Motor neuron (in vitro differentiated cells): ENCODE measurements at regions not wholly inside any gene's neighbourhood (a gene's known extent, or its start where the extent isn't known, plus 50 kb on each side); places are given as distances from the start of the nearest gene placed in this dataset.
"Not testable (repeated sequence)": the region's sequence is repeated elsewhere in the genome, so short reads cannot be mapped to it uniquely, and the experiment has no call there.

Experiments used
- ATAC-seq, 8 experiments: fragments of 200-7000 bp; cut with Tn5 transposase; replicated peaks in 6 of 8; 2 replicates each; pipeline ENCODE4 v1.8.0; 2021; ENCODE audit warnings: mild to moderate bottlenecking in 8 of 8, moderate library complexity in 8 of 8
- H3K27ac ChIP-seq, 2 donors: fragments of 250-450 bp; sonication (Bioruptor Pico); 2 replicates each; pipeline ENCODE4 v1.9.0; 2021; ENCODE audit warnings: antibody characterized with exemption in 2 of 2, mild to moderate bottlenecking in 2 of 2, moderate library complexity in 1 of 2
- H3K4me1 ChIP-seq, 2 donors: fragments of 250-450 bp; sonication (Bioruptor Pico); replicated peaks in 1 of 2; 2 replicates each; pipeline ENCODE4 v1.6.1; 2021; ENCODE audit warnings: antibody characterized with exemption in 2 of 2, mild to moderate bottlenecking in 2 of 2, moderate library complexity in 1 of 2
- H3K4me3 ChIP-seq, 5 donors: fragments of 250-450 bp; sonication (Bioruptor Pico); 2 replicates each; pipeline ENCODE4 v1.9.0; 2021; ENCODE audit warnings: antibody characterized with exemption in 5 of 5, mild to moderate bottlenecking in 5 of 5, moderate library complexity in 4 of 5
- WGBS, 10 experiments: fragments of 450-650 bp; shearing (Covaris generic); methylation state at CpG; one replicate each; pipeline ENCODE4 v1.0.0; 2022; 5-methylcytosine and 5-hydroxymethylcytosine counted together
- in situ Hi-C, 9 experiments: fragments of 400-800 bp; cut with MboI; loops; one replicate each; pipeline ENCODE4 v1.15.0; 2021; ENCODE audit warnings: low sequenced_read_pairs in 9 of 9, low pct_unique_long_range_greater_than_20kb in 2 of 9; ENCODE audit not compliant: unreplicated experiment in 9 of 9

GRCh38 chr7:6979456-6979855, 153.4 kb upstream of the CCZ1B start:
- ATAC-seq, H3K4me1 ChIP-seq, H3K4me3 ChIP-seq, H3K27ac ChIP-seq, in situ Hi-C loops: not testable (repeated sequence)
- WGBS, 10 experiments, result 56 to 95% (median 88%) methylated on average over 3 to 7 of the region's 10 CpGs; no CpG with 5 or more reads in 5 of the 10 experiments

- H3K4me3 ChIP-seq, in situ Hi-C loops, ATAC-seq, H3K4me1 ChIP-seq, H3K27ac ChIP-seq: not testable (repeated sequence)
- 92% methylated on average over 2 of the region's 2 CpGs; no CpG with 5 or more reads in 9 of the 10 experiments for WGBS, 10 experiments
Measured at GRCh38 chr7:6982375-6982774, 156.3 kb upstream of the CCZ1B start.

DNA sequence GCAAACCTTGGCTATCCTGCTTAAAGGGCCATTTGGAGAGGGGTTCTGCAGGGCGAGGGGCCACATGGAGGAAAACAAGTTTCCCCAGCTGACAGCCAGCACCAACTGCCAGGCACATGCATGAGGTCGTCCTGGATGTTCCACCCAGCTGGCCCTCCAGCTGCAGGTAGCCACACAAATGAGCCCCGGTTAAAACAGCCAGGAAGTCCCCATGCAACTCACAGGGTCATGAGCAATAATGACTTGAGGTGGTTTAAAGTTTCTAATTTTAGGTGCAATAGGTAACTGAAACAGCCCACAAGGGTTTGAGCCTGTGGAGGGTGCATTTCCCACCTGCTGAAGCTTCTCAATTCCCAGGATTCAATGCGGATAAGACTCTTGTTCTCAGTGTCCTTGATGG, 160.8 kb upstream of the CCZ1B start:
- in situ Hi-C loops, ATAC-seq: not testable (repeated sequence)
- no CpG with 5 or more reads among the region's 4 CpGs for WGBS, 10 experiments

DNA sequence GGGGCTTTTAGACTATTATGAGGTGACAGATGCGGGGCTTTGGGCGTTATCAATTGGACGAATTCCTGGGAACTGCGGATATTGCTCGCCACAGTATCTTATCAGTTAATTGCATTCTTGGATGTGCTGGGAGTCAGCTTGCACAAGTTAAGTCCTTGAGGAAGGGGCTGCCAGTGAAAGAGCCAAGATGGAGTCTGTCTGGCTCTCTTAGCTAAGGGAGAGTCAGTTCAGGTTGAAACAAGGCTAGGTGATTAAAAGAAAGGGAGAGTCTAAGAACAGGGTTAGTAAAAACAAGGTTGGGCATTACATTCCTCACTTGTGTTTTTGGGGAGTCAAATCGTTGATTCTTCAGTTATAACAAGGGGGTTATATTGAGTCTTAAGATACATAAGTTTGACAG, 162.5 kb upstream of the CCZ1B start:
- H3K27ac ChIP-seq, H3K4me3 ChIP-seq, in situ Hi-C loops, ATAC-seq, H3K4me1 ChIP-seq: not testable (repeated sequence)
- 50 to 88% (median 74%) methylated on average over 1 to 5 of the region's 6 CpGs; no CpG with 5 or more reads in 7 of the 10 experiments for WGBS, 10 experiments

More for the DNA sequence above, 160.8 kb upstream of the CCZ1B start:
- H3K4me3 ChIP-seq, H3K4me1 ChIP-seq, H3K27ac ChIP-seq: not testable (repeated sequence)

DNA sequence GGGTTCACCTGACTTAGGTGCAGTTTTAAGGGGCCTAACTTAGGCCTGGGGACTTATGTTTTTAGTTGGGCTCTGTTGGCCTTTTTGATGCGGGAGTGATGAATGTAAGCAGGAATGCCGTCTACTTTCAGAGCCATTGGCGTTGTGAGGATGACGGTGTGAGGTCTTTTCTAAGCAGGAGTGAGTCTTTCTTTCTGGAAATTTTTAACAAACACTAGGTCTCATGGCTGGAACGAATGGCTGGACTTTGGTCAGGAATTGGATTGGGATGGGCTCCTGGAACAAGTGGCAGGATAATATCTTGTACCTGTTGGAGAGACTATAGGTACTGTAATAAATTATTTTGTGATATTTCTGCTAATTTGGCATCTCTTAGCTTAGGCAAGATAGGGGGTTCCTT, 163.9 kb upstream of the CCZ1B start:
- H3K27ac ChIP-seq, H3K4me3 ChIP-seq, H3K4me1 ChIP-seq, in situ Hi-C loops, ATAC-seq: not testable (repeated sequence)
- WGBS, 10 experiments, result 50 to 100% (median 72%) methylated on average over 1 to 5 of the region's 5 CpGs; no CpG with 5 or more reads in 2 of the 10 experiments

DNA sequence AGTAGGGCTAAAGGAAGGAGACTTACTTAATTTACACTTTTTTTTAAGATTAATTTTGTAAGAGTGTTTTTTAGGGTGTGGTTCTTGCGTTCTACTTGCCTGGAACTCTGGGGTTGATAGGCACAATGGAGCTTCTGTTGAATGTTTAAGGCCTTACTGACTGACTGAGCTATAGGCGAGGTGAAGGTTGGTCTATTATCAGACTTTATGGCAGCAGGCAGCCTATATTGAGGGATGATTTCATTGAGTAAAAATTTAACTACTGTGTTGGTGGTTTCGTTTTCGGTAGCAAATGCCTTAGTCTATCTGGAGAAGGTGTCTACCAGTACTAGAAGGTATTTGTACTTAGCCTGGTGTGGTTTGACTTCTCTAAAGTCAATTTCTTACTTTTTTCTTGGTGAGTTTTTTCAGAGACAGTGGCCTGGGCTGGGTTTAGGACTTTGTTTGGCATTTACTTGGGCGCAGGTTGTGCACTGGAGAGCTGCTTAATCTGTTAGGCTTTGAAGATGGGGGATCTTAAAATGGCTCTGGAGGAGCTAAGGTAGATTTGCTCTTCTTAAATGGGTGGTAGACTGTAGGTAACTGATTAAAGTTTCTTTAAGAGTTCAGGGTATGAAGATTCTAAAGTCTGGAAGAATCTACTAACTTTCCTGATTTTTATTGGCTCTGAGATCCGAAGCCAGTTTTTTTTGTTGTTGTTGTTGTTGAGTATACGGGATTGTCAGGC, 164.5 kb upstream of the CCZ1B start:
- H3K27ac ChIP-seq, ATAC-seq, in situ Hi-C loops, H3K4me3 ChIP-seq, H3K4me1 ChIP-seq: not testable (repeated sequence)
- WGBS, 10 experiments, result 17 to 89% (median 62%) methylated on average over 1 to 4 of the region's 7 CpGs; no CpG with 5 or more reads in 3 of the 10 experiments

DNA sequence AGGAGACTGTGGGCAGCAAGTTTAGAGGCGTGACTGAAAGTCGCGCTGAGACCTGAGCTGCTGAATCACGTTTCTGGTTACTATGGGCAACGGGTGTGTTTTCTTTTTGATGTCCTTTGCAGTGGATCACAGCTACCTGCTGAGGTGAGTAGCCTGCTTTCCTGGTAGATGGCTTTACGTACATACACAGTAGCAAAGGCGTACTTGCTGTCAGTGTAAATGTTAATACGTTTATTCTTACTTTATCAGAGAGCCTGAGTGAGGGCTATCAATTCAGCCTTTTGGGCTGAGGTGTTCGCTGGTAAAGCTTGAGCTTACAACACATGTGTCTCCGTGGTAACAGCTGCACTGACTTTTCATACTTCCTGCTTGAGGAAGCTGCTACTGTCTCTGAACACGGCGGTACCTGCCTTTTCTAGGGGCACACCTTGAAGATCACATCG, 165.1 kb upstream of the CCZ1B start:
- in situ Hi-C loops, H3K4me3 ChIP-seq, H3K27ac ChIP-seq, H3K4me1 ChIP-seq, ATAC-seq: not testable (repeated sequence)
- 0 to 91% (median 58%) methylated on average over 1 to 11 of the region's 13 CpGs; no CpG with 5 or more reads in 1 of the 10 experiments for WGBS, 10 experiments

GRCh38 chr7:6991686-6992085, 165.6 kb upstream of the CCZ1B start:
- ATAC-seq, H3K4me1 ChIP-seq, in situ Hi-C loops, H3K4me3 ChIP-seq, H3K27ac ChIP-seq: not testable (repeated sequence)
- 0 to 86% (median 15%) methylated on average over 1 to 5 of the region's 12 CpGs; no CpG with 5 or more reads in 7 of the 10 experiments for WGBS, 10 experiments

- WGBS, 10 experiments, result 0 to 100% (median 71%) methylated on average over 1 to 10 of the region's 11 CpGs
- H3K4me3 ChIP-seq, H3K27ac ChIP-seq, ATAC-seq, H3K4me1 ChIP-seq, in situ Hi-C loops: not testable (repeated sequence)
Measured at GRCh38 chr7:6992133-6992532, 166.1 kb upstream of the CCZ1B start.

GRCh38 chr7:6995026-6995425, 169.0 kb upstream of the CCZ1B start:
- H3K27ac ChIP-seq, ATAC-seq, H3K4me3 ChIP-seq, H3K4me1 ChIP-seq, in situ Hi-C loops: not testable (repeated sequence)
- WGBS, 10 experiments, result 90% methylated on average over 11 of the region's 16 CpGs; no CpG with 5 or more reads in 9 of the 10 experiments

- ATAC-seq, in situ Hi-C loops, H3K4me1 ChIP-seq, H3K4me3 ChIP-seq, H3K27ac ChIP-seq: not testable (repeated sequence)
- 27 to 100% (median 82%) methylated on average over 1 to 3 of the region's 7 CpGs; no CpG with 5 or more reads in 4 of the 10 experiments for WGBS, 10 experiments
Measured at GRCh38 chr7:6995493-6996289, 169.6 kb upstream of the CCZ1B start.

- H3K27ac ChIP-seq, H3K4me3 ChIP-seq, H3K4me1 ChIP-seq, ATAC-seq, in situ Hi-C loops: not testable (repeated sequence)
- 0 to 91% (median 67%) methylated on average over 1 to 4 of the region's 5 CpGs; no CpG with 5 or more reads in 3 of the 10 experiments for WGBS, 10 experiments
Measured at GRCh38 chr7:6999067-6999666, 173.1 kb upstream of the CCZ1B start.
